GM19025 (cell line): ENCODE measurements at regions not wholly inside any gene's neighbourhood (a gene's known extent, or its start where the extent isn't known, plus 50 kb on each side); places are given as distances from the start of the nearest gene placed in this dataset.
"Not testable (repeated sequence)": the region's sequence is repeated elsewhere in the genome, so short reads cannot be mapped to it uniquely, and the experiment has no call there.

ENCODE experiments used
- ATAC-seq: cut with Tn5 transposase; IDR thresholded peaks from one replicate; pipeline ENCODE4 v1.9.1; 2021; ENCODE audit warnings: mild to moderate bottlenecking, low read depth, moderate library complexity; ENCODE audit not compliant: unreplicated experiment

DNA sequence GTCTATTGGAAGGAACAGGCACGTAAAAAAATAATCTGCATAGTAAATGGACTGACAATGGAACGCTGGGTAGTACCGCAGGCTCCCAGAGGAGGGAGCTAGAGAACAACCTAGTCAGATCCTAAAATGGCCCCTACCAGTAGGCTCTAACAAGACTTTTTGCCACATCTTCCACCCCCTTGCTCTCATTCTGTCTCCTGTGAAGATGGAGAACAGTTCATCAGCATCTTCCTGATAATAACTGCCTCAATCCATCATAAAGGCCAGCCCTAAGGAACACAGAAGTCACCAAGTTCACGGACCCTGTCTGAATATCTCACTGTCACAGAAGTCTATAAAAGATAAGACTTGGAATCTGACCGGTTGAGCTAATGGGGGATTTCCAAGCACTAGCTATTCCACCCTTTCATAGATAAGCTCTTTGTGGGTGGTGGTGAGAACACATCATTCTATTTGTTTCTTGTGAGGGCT lies 133.4 kb downstream of the SLC1A3 start:
- no peak for ATAC-seq

DNA sequence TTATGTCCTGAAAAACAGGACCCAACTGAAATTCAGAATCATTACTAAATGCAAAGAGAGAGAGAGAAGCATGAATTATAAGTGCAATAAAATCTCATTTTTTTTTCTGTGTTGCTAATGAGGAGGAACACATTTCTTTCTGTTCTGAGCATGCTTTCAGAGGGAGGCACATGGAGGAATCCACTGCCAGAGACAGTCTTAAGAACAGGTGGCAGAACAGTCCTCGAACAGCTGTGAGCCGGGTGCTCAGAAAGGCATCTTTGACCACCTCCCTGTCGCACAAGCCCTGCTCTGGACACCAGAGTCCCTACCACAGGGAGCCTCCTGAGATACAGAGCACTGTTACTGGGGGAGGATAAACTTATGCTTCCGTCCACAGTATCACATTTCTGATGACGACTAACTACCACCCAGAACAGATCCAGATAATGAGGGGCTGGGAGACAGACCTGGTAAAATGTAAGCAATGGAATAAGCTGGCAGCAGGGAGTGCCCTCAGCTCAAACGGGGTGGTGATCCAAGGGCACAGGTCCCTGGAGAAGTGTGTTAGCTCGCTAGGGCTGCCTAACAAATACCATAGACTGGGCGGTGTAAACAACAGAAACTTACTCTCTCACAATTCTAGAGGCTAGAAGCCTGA lies 134.0 kb downstream of the SLC1A3 start:
- ATAC-seq = no peak

DNA sequence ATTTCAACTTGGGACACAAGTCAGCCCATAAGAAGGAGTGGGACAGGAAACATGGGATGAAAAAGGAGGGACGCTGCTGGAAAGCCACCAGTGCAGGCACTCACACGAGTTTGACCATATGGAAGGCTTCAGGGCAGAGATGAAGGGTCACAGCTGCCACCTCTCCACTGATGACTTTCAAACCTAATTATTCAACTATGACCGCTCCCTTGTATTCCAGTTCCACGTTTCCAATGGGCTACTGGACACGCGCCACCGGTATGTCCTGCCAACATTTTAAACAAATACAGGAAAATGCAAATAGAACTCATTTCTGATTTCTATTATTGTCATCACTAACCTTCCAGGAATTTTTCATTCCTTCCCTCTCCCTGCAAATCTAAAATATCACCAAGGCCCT lies 134.7 kb downstream of the SLC1A3 start:
- ATAC-seq = no peak

DNA sequence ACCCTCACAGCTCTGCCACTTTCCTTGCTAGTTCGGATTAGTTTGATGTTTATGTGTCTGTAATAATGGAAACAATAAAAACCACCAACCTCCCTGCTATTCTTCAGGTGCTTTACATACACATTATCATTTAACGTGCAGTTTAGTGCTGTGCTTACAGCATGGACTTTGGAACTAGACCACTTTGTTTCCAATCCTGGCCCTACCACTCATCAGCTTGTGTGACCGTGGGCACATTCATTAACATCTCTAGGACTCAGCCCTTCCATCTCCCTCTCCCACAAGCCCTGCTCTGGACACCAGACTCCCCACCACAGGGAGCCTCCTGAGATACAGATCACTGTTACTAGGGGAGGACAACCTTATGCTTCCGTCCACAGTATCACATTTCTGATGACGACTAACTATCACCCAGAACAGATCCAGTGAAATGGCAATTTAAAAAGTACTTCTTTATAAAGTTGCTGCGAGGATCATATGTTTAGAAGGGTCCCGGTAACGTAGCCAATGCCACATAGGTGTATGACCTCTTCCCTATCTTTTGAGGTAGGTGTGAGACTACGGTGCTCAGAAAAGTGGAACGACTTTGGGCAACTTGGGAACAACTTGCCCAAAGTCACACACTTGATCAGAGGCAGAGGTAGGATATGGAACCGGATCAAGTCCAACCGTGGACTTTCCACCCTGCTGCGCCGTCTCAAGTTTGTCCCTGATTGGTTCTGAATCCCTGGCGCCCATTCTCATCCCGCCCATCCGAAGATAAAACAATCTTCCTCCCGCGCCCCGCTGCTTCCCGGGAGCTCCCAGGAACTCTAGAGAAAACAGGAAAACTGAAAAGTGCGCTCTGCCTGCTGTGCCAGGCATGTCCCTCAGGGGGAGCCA lies 132.4 kb upstream of the NIPBL start:
- ATAC-seq = peak; percentile 13

DNA sequence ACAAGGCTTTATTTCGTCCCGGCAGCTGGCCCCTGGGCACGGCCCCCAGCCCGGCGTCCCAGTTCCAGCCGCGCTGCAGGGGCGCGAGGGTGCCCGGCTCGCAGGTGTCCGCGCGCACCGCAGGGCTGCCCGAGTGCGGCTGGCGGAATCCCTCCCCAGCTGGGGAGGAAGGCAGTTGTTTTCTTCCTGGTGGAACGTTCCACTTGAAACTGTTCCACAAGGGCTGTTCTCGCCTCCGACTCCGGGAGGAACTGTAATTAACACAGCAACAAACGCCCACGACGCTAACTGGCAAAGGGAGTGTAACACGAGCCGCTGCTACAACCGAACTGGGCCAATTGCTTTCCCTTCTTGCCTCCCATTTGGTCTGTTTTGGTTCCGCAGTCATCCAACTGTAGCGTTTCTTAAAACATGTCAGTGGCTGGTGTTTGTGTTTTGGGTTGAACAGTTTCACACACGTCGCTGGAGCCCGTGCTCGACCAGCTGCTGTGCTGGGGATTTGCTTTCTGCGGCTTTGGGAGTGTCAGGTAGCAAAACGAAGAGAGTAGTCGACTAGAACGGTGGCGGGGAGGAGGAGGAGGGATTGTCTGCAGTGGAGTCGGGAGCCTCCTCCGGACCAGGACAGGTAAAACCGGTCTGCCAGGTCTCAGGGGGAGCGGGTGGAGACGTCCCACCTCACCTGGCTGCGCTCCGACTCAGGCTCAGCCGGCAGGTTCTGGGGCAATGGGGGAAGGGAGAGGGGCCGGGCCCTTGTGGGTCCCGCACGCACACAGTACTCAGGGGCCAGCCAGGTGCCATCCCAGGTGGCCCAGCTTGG lies 131.6 kb upstream of the NIPBL start:
- ATAC-seq = peak; percentile 85

DNA sequence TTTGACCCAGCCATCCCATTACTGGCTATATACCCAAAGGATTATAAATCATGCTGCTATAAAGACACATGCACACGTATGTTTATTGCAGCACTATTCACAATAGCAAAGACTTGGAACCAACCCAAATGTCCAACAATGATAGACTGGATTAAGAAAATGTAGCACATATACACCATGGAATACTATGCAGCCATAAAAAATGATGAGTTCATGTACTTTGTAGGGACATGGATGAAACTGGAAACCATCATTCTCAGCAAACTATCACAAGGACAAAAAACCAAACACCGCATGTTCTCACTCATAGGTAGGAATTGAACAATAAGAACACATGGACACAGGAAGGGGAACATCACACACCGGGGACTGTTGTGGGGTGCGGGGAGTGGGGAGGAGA lies 128.8 kb upstream of the NIPBL start:
- not testable (repeated sequence) for ATAC-seq

DNA sequence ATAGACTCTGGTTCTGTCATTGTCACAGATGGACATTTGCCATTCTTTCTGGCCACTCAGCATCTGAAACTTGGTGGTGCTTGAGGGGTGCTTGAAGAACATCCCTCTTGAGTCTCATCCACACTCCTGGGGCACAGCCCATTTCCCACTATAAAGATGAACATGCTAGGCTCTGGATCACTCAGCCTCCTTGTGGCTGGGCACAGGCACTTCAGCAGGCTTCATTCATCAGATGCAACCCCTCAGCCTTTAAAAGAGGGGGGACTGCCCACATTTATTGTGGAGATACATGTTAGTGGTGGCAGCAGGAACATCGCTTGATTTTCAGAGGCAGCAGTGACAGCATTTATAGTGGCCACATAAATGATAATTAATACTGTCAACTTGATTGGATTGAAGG lies 124.7 kb upstream of the NIPBL start:
- no peak for ATAC-seq

DNA sequence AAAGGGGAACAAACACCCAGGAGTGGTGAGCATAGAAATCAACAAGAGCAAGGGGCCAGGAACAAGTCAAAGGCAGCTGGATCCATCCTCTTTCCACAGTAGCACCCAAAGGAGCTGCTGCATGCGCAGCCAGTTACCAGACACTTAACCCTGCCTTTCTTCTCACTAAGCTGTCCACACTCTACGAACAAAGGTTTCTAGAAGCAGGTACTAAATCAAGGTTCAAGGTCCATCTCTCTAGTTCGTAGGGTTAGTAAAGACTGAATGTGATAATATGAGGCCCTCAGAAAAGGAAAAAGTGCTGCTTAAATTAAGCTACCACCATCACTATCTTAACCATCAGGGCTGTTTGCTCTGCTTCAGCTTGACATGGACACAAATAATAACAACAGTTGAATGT lies 121.2 kb upstream of the NIPBL start:
- no peak for ATAC-seq

DNA sequence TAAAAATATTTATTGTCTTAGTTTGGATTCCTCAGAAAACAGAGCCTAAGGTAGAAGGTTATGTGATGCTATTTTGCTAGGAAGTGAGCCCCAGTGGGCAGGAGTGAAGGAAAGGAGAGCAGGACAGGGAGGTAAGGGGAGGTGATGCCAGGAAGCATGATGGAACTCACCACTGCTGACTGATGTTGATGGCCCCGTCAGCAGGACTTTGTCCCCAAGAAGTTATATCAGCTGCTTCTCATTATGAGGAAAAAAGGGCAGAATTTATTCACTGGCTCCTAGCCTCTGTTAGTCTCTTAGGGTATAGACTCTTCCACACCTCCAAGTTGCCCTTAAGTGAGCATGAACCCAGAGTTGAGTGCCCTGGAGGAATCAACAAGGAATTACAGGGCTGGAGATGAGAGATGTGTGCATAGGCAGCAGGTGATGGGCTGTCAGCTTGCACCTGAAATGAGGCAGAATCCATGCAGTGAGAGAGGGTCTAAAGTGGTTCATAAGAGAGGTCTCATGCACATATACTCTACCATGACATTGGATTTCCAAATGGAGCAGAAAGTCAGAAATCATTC lies 120.6 kb upstream of the NIPBL start:
- no peak for ATAC-seq

DNA sequence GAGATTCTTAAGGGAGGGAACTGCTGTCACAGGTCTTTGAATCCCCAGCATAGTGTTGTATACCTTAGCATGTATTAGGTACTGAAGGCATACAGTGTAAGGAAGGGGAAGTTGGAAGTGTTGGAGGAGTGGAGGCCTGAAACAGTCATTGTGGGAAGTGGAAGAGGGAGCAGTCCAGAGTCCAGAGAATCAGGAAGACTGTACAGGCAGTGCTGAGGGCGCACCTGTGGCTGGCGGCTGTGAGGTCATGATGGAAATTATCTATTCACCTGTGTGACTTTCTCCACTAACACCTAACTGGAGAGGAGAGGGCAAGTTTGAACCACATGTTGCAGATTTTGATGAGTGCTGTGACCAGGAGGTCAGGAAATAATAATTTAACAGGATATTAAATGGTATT lies 119.7 kb upstream of the NIPBL start:
- no peak for ATAC-seq

DNA sequence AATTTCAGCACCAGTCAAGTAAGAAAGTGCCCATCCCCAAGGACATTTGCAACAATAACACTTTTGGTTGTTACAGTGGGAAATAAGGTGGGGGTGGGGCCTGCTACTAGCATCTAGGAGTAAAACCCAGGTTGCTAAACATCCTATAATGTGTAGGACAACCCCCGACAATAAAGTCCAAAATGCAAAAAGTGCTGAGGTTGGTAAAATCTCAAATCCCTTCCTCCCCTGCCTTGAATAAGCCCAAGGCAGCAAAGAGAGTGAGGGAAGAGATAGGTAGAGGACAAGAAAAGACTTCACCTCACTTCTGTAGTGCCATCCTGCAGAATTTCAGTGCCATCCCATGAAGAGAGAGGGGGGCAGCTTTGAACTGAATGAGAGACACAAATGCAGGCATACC lies 117.5 kb upstream of the NIPBL start:
- ATAC-seq = no peak

DNA sequence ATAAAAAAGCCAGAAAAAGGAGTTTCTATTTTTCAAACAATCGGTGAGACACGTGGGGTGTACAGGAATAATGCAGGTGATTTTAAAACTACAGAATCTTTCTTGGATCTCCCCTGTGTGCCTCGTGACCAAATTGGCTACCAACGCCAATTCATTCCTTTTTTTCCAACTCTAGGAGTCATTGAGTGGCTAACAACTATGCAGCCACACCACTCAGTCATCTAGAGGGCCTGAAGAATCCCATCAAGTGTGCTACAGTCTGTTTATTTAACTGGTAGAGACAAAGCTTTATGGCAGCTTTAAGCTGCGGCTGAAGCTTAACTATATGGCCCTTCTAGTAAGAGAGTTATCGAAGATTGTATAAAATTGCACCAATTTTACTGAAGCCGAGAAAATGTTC lies 113.1 kb upstream of the NIPBL start:
- no peak for ATAC-seq

DNA sequence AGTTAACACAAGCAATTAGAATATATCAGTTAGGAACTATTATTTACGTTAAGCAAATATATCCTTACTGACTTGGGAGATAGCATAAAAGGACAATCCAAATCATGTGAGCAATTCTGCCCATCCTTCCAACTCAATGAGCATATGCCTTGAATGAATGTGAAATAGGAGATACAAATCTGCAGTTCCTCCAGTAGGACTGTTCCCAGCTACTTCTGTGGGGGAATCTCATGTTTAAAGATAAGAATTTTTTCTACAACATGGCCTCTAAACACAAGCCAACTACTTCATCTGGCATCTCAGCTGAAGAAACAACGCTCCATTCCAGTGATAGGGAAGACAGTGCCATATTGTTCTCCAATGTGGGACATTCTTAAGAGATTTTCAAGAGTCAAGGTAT lies 110.7 kb upstream of the NIPBL start:
- no peak for ATAC-seq

DNA sequence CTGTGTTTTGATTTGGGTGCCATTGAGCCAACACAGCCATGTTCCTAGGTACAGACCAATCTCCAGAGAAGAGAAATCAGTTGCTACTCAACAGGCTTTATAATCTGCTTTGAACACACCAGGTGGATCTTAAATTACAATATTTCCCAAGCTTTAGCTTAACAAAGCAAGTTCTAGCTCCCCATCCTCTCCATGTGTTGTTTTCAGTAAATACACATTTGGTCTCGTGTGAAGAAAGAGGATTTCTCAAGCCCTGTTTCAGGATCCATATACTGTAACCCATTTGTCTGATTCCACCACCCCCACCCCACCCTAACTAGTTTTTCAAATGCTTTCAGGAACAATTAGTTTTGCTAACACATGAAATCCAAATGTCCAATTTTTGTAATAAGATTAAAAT lies 109.6 kb upstream of the NIPBL start:
- no peak for ATAC-seq

DNA sequence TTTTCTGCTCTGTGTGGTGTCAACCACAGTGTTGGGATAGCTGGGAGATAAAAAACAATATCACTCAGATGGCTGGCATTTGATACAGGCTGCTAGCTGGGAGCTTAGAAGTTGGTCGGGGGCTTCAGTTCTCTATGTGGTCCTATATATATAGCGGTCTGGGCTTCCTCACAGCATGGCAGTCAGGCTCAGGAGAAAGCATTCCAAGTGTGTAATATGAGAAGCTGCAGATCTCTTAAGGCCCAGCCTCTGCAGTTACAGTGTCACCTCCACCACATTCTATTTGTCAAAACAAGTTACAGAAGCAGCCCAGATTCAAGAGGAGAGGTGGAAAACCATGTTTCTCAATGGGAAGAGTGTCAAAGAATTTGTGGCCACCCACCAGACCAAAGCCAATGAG lies 108.1 kb upstream of the NIPBL start:
- no peak for ATAC-seq

DNA sequence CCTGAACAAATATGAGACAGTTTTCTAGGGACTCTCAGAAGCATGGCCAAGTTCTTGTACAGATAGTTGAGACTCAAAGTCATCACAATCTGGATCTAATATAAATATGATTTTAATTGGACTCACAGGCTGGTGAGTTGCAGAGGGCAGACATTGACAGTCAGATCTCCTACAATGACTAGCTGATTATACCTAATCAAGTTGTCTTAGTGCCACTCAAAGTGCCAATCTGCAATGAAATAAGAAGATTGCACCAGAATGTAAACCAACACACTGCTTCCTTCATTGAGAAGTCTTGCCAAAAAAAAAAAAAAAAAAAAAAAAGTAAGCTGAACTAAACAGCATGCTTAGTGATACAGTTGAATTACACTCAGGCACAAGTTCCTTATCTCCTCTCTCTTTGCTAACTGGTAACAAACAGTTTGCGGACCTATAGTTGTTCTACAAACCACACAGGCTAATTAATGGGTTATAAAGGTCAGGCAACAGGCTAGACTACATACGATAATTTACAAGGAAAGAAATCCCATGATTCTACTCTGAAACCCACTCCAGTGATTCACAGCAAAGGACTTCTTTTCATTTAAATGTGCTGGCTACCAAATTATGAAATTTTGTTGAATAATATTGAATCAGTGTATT lies 107.3 kb upstream of the NIPBL start:
- no peak for ATAC-seq

DNA sequence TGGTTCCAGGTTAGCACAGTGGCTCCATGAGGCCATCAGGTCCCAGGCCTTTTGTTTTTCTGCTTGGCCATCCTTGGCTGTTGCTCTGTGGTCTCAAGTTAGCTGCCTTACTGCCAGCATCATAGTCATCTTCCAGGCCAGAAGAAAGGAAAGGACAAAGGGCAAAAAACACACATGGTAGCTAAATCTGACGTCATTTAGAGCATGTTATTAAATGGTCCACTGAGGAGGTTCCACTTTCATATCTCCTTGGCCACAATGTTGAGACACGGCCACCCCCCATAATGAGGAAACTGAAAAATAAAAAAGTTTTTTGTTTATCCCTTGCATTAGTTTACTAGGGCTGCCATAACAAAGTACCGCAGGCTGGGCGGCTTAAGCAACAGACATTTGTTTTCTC lies 106.4 kb upstream of the NIPBL start:
- no peak for ATAC-seq

DNA sequence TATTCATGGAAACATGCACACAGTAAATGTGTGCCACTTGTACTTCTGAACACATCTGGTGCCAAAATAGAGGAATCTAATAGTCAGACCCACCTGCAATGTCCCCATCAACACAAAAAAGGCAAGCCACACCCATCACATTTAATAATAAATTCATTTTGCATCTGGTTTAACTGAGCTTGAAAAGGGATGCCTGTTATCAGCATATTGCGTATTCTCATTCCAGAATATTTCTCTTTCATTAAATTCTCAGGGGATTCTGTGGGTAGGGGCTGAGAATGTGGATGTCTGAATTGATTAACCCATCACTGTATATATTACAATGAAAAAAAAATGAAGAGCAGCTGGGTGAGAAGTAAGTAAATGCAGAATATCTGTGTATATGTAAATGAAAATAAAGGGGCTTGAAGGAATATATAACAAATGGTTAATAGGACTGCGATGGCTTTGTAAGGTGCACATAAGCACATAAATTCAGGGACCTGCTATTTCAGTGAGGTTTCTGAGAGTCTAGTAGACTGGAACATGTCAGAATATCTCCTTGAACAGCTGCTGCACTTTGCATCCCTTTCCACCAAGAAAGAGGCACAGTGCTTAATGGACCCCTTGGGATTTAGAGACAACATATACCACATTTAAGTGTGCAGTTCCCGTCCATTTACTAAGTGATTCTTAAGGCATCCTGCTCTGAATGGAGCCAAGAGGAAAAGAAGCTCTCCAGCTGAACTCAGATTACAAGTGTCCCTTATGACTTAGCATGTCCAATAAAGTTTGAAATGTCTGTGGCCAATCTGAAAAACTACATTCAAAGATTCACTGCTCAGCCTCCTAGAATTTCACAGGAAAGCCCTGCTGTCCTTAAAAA lies 104.1 kb upstream of the NIPBL start:
- ATAC-seq = no peak

DNA sequence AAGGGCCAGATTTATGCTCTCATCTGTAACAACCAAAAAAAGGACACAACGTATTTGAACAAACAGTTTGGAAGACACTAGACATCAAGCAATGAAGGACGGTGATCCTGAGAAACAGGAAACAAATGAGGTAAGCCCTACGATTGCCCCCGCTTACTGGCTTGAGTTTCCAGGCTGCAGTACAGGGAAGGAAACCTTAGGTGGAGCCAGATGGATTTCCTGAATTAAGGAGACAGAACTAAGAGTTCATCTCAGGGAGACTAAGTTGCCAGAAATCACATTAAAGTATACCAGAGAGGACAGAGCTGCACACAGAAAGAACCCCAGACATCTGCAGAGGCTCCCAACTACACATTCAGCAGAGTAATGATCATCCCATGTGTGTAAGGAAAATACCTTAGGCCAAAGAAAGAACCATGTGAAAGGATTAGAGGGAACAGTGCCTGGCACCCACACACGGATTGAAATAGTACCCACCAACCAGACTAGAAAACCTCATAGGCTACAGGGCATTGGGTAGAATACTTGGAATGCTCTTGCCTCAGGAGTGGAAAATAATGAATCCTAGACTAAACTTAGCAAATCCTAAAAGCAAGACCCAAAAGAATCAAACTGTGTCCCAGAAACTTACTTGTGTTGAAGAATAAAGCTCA lies 99.3 kb upstream of the NIPBL start:
- no peak for ATAC-seq
